T-helper 2 cell treated with Interferon-gamma antibody and Interleukin-4, amounts not matched to agents 5 μg/mL and 100 μg/mL, for 36 hours (primary cell): ENCODE measurements at regions not wholly inside any gene's neighbourhood (a gene's known extent, or its start where the extent isn't known, plus 50 kb on each side); places are given as distances from the start of the nearest gene placed in this dataset.
"Not testable (repeated sequence)": the region's sequence is repeated elsewhere in the genome, so short reads cannot be mapped to it uniquely, and the experiment has no call there.

Experiments used
- DNase-seq: peaks from one replicate; pipeline ENCODE4 v3.0.0; 2021; ENCODE audit warnings: low spot score
- H3K27ac Mint-ChIP-seq: one replicate; pipeline ENCODE4 v1.8.0; 2021; ENCODE audit warnings: mild to moderate bottlenecking, mixed read lengths
- H3K27me3 Mint-ChIP-seq: one replicate; pipeline ENCODE4 v1.8.0; 2021; ENCODE audit warnings: low read depth, mixed read lengths
- H3K36me3 Mint-ChIP-seq: one replicate; pipeline ENCODE4 v1.8.0; 2021; ENCODE audit warnings: low read depth, mixed read lengths
- H3K4me1 Mint-ChIP-seq: one replicate; pipeline ENCODE4 v1.8.0; 2021; ENCODE audit warnings: low read depth, mixed read lengths
- H3K4me3 Mint-ChIP-seq: one replicate; pipeline ENCODE4 v1.8.0; 2022; ENCODE audit warnings: mild to moderate bottlenecking, moderate library complexity, mixed read lengths
- H3K9me3 Mint-ChIP-seq: one replicate; pipeline ENCODE4 v1.8.0; 2021; ENCODE audit warnings: mixed read lengths

DNA sequence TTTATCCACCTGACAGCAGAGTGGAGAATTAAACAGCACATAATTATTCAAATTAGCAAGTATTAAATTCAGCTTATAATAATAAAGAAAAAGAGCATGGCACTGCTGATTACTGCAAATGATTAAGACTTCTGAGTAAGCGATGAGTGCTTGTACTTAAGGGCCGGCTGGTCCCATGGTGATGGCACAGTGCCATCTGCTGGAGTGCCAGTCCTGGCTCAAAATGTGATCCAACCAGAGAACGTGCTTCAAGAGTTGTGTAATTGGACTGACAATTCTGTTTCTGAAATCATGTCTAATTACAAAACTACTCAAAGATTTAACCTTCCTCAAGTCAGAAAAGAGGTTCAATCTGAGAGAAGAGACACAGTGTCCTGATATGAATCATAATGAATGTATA is 181.6 kb upstream of the RGS17 start:
- H3K9me3 Mint-ChIP-seq, result no peaks in the 10 kb centered on the region
- H3K36me3 Mint-ChIP-seq, result no peaks in the 10 kb centered on the region
- no peak overlapping the region for H3K4me3 Mint-ChIP-seq
- H3K4me1 Mint-ChIP-seq, result no peaks in the 10 kb centered on the region
- no peak overlapping the region for H3K27ac Mint-ChIP-seq
- no peaks in the 10 kb centered on the region for H3K27me3 Mint-ChIP-seq
- peak; percentile 6 for DNase-seq

DNA sequence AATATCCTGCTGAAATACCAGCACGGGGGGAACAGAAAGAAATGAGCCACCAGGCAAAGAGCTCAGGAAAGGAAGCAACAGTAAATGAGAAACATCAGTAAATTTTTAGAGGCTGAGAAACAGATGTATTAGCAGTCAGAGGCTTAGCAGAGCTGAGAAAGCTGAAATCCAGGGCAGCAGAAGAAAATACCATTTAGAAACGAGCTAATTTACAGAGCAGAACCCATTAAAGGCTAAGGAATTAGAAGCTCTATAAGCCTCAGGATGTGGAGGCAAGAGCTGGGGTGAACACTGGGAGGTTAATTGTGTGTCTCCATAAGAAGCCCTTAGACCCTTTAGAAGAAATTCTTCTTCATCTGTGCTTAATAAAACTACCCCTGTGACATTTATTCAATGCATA is 178.6 kb upstream of the RGS17 start:
- no peaks in the 10 kb centered on the region for H3K9me3 Mint-ChIP-seq
- H3K4me3 Mint-ChIP-seq, result no peak overlapping the region
- H3K27me3 Mint-ChIP-seq, result no peaks in the 10 kb centered on the region
- H3K36me3 Mint-ChIP-seq, result no peaks in the 10 kb centered on the region
- no peaks in the 10 kb centered on the region for H3K4me1 Mint-ChIP-seq
- DNase-seq, result no peak
- H3K27ac Mint-ChIP-seq, result no peak overlapping the region

DNA sequence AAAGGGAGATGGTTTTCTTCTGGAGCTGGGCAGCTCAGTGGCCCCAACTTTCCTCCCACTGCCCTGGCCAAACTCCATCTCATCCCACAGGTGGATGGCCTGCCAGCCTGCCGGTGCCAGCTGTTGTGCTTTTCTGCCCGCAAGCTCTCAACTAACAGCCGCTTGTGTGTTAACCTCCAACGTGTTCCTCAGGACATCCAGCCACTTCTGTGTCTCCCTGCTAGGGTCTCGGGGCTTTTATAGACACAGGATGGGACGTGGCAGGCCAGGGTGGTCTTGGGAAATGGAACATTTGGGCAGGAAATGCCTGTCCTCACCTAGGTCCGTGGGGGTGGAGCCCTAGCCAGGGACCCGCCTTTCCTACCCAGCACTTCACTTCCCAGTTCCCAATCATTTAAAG is 171.1 kb upstream of the RGS17 start:
- Mint-ChIP-seq H3K36me3 (no peaks in the 10 kb centered on the region), H3K27ac (no peak overlapping the region), H3K4me1 (no peaks in the 10 kb centered on the region), H3K9me3 (no peaks in the 10 kb centered on the region), H3K4me3 (no peak overlapping the region), H3K27me3 (no peaks in the 10 kb centered on the region)
- DNase-seq, result no peak

DNA sequence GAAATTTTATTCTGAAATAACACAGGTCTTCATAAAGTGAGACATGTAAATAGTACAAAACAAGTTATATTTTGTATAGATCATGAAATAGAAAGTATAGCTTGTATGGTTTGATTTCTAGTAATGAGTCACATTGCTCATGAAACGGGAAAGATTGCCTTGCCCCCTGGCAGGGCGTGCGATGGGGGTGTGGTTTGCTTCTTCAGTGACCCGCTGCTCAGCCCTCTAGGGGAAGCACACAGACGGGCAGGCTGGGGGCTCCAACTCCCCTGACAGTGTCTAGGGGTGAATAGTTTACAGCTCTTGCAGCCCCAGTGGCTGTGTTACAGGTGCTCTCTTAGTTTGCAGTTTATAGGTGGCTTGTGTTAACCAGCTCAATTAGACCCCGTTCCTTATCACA is 170.5 kb upstream of the RGS17 start:
- Mint-ChIP-seq H3K36me3 (no peaks in the 10 kb centered on the region), H3K27ac (no peak overlapping the region), H3K4me1 (no peaks in the 10 kb centered on the region), H3K4me3 (no peak overlapping the region), H3K27me3 (no peaks in the 10 kb centered on the region), H3K9me3 (no peaks in the 10 kb centered on the region)
- DNase-seq, result no peak

DNA sequence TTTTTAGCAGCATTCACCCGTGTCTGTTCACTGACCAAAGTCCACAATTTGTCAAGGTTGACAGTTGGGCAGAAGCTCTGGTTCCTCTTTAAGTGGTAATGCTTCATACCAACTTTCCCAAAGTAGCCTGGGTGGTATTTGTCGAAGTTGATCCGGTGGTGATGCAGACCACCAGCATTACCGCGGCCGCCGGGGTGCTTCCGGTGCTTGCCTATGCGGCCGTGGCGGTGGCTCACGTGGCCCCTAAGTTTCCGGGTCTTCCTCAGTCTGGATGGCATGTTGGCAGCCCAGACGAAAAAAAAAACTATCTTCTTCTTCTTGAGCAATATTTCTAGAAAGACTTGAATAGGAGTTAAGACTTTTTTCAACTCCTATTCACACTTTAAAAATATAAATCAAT is 151.4 kb upstream of the RGS17 start:
- DNase-seq, H3K9me3 Mint-ChIP-seq, H3K27me3 Mint-ChIP-seq, H3K36me3 Mint-ChIP-seq, H3K27ac Mint-ChIP-seq, H3K4me3 Mint-ChIP-seq, H3K4me1 Mint-ChIP-seq: not testable (repeated sequence)

DNA sequence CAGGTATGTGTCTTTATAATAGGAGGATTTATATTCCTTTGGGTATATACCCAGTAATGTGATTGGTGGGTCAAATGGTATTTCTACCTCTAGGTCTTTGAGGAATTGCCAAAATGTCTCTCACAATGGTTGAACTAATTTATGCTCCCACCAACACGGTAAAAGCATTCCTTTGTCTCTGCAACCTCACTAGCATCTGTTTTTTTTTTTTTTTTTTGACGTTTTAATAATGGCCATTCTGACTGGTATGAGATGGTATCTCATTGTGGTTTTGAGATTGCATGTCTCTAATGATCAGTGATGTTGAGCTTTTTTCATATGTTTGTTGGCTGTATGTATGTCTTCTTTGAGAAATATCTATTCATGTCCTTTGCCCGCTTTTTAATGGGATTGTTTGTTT is 144.9 kb upstream of the RGS17 start:
- Mint-ChIP-seq H3K27ac (no peak overlapping the region), H3K9me3 (no peaks in the 10 kb centered on the region), H3K27me3 (no peaks in the 10 kb centered on the region), H3K36me3 (no peaks in the 10 kb centered on the region), H3K4me1 (no peaks in the 10 kb centered on the region), H3K4me3 (no peak overlapping the region)
- DNase-seq, result no peak

DNA sequence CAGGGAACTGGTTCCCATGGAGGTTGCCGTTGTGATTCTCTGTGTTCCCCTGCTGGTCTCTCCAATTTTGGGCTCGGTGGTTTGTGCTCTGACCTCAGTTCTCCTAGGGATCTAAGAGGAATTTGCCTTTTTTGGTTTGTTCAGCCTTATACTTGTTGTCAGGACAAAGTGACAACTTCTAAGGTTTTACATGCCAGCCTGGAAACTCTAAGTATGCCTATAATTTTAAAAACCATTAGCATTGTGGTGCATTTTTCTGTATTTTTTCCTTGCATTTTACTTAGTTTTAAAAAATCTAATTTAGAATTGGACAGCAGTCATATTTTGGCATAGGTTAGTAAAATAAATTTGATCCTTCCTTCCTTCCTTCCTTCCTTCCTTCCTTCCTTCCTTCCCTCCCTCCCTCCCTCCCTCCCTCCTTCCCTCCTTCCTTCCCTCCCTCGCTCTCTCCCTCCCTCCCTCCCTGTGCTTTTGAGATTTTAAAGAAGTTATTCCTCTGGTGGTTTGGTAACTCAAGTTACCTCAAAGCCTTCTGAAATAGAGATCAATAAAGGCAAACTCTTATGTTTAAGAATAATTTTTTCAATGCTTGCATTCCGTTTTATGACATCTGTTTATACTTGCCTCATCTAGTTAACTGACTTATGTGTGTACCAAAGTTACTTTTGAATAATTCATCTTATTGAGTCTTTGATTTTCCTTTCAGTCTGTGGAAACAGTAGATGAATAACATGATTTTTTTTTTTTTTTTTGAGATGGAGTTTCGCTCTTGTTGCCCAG is 141.3 kb upstream of the RGS17 start:
- Mint-ChIP-seq H3K4me3 (no peak overlapping the region), H3K4me1 (no peaks in the 10 kb centered on the region), H3K27me3 (no peaks in the 10 kb centered on the region), H3K27ac (no peak overlapping the region), H3K36me3 (no peaks in the 10 kb centered on the region), H3K9me3 (no peaks in the 10 kb centered on the region)
- no peak for DNase-seq

DNA sequence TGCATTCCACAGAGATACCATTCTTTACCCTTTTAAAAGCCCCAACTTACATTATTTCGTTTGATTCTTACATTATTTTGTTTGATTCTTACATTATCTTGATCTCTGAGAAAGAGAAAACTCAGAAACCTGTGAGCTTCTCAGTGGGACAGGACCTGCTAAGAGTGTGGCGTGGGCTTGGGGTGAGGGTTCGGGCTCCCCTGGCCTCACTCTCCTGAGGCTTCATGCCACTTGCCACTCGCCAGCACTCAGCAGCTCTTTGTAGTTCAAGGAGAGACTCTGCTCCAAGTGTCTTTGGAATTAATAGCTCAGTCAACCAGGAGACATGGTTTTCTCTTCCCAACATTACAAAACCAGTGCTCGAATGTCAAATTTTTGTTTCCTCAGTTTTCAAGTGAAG is 132.4 kb upstream of the RGS17 start:
- Mint-ChIP-seq H3K9me3 (no peaks in the 10 kb centered on the region), H3K27me3 (no peaks in the 10 kb centered on the region), H3K27ac (no peak overlapping the region), H3K4me1 (no peaks in the 10 kb centered on the region), H3K36me3 (no peaks in the 10 kb centered on the region), H3K4me3 (no peak overlapping the region)
- no peak for DNase-seq

DNA sequence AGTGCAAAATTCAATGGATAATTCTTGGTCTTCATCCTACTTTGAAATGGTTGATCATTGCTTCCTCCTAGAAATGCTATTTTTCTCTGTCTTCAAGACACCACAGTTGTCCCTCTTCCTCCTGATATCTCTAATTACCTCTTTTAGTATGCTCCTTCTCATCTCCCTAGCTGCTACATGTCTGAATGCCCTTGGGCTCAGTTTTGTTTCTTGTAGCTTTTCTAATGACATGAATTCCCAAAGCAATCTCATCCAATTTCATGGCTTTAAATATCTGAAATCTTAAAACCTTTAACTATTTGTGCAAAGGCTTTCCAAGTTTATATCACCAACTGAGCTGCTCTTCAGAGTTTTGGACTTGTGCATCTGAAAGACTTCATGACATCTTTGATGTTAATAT is 120.2 kb upstream of the RGS17 start:
- DNase-seq, result no peak
- Mint-ChIP-seq H3K9me3 (no peaks in the 10 kb centered on the region), H3K4me1 (no peaks in the 10 kb centered on the region), H3K4me3 (no peak overlapping the region), H3K36me3 (no peaks in the 10 kb centered on the region), H3K27me3 (no peaks in the 10 kb centered on the region), H3K27ac (no peak overlapping the region)

DNA sequence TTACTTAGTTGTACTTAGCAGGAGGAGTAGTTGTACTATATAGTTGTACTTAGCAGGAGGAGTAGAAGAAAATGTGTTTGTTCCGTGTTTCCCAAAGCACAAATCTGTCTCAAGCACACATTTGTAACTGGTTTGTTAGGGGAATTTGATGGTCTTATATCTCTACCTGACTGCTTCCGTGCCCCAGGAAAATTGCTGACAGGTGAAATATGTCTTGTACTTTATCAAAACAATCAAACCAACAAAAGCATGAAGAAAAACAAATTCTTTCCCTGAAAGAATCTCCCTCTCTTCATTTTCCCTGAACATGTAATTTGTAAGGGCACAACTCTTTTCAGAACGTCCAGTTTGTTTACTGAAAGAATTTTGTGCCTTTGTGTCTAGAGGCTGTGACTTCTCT is 106.6 kb upstream of the RGS17 start:
- Mint-ChIP-seq H3K4me3 (no peak overlapping the region), H3K27ac (no peak overlapping the region), H3K9me3 (no peaks in the 10 kb centered on the region), H3K4me1 (no peaks in the 10 kb centered on the region), H3K36me3 (no peaks in the 10 kb centered on the region), H3K27me3 (no peaks in the 10 kb centered on the region)
- DNase-seq, result no peak

DNA sequence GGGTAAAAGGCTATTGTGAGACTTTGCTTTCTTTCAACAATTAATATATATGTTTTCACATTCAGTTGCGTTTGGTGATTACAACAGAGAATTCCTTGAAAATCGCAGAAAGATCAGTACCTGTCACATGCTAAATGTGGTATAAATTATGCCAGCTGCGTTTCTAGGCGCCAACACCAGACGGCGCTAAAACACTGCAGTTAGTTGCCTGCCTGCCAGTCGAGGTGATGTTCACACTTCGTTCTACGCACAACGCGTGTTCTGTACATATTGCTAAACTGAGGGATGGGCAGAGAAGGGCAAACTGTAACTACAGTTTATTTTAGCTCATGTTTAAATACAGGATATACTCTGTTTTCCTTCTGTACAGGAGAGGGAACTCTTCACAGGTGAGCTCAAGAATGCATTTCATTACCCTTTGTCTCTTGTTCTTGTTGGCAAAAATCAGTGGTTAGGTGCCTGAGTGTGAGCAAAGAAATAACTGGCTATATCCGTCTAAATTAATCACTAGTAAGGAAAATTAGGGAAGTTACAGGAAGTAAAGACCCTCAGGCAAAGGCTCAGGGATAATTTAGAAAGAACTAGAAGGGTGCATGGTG is 100.1 kb upstream of the RGS17 start:
- peak; percentile 10 for DNase-seq
- Mint-ChIP-seq H3K4me3 (no peak overlapping the region), H3K27ac (no peak overlapping the region), H3K36me3 (no peaks in the 10 kb centered on the region), H3K4me1 (no peaks in the 10 kb centered on the region), H3K9me3 (no peaks in the 10 kb centered on the region), H3K27me3 (no peaks in the 10 kb centered on the region)

DNA sequence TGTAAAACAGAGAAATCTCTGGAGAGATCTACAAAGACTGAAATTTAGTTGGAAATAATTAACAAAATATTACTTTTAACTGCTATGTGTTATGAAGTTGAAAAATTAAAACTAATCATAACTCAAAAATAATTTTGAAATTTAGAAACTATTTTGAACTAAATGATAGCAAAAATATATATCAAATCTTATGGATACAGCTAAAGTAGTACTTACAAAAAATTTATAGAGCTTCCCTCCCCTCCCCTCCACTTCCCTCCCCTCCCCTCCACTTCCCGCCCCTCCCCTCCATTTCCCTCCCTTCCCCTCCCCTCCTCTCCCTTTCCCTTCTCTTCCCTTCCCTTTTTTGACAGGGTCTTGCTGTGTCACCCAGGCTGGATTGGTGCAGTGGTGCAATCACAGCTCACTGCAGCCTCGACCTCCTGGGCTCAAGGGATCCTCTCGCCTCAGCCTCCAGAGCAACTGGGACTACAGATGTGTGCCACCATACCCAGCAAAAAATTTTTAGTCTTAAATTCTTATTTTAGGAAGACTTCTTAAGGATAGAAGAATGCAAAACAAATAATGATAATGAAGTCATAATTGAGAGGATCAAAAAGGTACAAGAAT is 87.2 kb upstream of the RGS17 start:
- Mint-ChIP-seq H3K27ac (no peak overlapping the region), H3K4me3 (no peak overlapping the region), H3K4me1 (no peaks in the 10 kb centered on the region), H3K27me3 (no peaks in the 10 kb centered on the region), H3K36me3 (no peaks in the 10 kb centered on the region), H3K9me3 (no peaks in the 10 kb centered on the region)
- DNase-seq, result no peak

DNA sequence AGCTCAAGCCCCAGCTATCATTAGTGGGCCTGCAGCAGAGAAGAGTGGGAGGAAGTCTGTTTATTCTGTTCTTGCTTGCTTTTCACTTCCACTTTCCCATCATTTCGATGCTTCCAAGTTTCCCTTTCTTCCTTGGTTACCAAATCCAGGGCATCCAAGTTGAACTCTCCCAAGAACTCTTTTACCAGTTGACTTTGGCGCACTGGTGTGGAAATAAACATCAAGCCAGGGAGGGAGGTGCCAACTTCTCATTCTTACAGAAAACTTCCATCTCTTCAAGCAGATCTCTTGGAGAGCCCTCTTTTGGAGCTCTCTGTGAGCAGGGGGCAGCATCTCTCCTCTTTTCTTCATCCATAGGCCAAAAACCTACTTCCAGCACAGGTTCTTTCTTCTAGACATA is 85.7 kb upstream of the RGS17 start:
- H3K4me1 Mint-ChIP-seq, result no peaks in the 10 kb centered on the region
- no peaks in the 10 kb centered on the region for H3K9me3 Mint-ChIP-seq
- DNase-seq, result no peak
- peaks cover under 1% of the 10 kb centered on the region for H3K27me3 Mint-ChIP-seq
- H3K36me3 Mint-ChIP-seq, result no peaks in the 10 kb centered on the region
- H3K27ac Mint-ChIP-seq, result no peak overlapping the region
- H3K4me3 Mint-ChIP-seq, result no peak overlapping the region

DNA sequence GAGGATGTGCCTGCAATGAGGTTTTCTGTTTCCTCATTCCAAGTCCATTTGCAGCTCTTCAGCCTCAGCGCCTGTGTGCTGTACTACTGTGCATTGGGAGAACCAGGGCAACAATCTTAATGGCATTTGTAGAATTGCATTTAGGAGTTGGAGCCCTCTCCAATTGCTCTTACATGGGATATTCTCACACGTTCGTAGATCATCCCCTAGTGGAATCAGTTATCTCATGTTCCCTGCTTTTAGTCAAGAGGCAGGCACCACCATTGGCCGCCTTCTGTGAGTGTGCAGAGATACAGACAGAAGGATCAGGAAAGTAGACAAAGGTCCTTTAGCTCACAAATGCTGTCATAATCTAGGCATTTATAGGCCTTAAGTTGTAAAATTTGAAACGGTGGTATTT is 84.2 kb upstream of the RGS17 start:
- Mint-ChIP-seq H3K4me1 (peaks cover 4% of the 10 kb centered on the region), H3K27ac (no peak overlapping the region), H3K27me3 (peaks cover 7% of the 10 kb centered on the region), H3K36me3 (no peaks in the 10 kb centered on the region), H3K4me3 (no peak overlapping the region), H3K9me3 (no peaks in the 10 kb centered on the region)
- no peak for DNase-seq

DNA sequence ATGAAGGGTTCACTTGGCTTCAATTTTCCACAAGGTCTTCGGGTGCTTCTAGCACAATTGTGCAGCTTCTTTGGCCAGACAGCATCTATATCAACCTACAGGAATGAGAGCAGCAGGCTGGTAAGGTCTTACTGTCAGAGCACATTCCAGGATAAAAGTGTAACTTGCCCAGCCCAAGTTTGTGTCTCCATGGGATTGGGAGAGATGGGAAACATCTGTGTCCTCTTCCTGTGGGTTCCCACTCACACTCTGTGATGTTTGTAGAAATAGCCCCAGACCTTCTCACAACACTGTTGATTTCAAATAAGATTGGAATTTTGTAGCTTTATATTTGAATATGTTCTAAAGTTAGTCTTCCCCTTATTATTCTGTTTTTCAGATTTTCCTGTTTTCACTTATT is 83.4 kb upstream of the RGS17 start:
- peaks cover 7% of the 10 kb centered on the region for H3K27me3 Mint-ChIP-seq
- H3K4me1 Mint-ChIP-seq, result peaks cover 8% of the 10 kb centered on the region
- no peak overlapping the region for H3K27ac Mint-ChIP-seq
- DNase-seq, result no peak
- H3K4me3 Mint-ChIP-seq, result no peak overlapping the region
- no peaks in the 10 kb centered on the region for H3K36me3 Mint-ChIP-seq
- H3K9me3 Mint-ChIP-seq, result no peaks in the 10 kb centered on the region
